Activated naive CD8-positive, alpha-beta T cell treated with anti-CD3 and anti-CD28 coated beads, Interleukin-2, amount 50 U/mL, for 24 hours (primary cell): ENCODE measurements at regions not wholly inside any gene's neighbourhood (a gene's known extent, or its start where the extent isn't known, plus 50 kb on each side); places are given as distances from the start of the nearest gene placed in this dataset.
A peak's percentile ranks its signal among the peaks of the same experiment; 100 is the strongest.

Experiments used
- ATAC-seq: fragments of 150-1000 bp; cut with Tn5 transposase; one replicate; pipeline ENCODE4 v1.10.0; 2021
- DNase-seq: peaks from one replicate; pipeline ENCODE4 v3.0.0; 2021
- H3K27ac Mint-ChIP-seq: one replicate; pipeline ENCODE4 v1.8.0; 2021; ENCODE audit warnings: mild to moderate bottlenecking, mixed read lengths
- H3K27me3 Mint-ChIP-seq: one replicate; pipeline ENCODE4 v1.8.0; 2021; ENCODE audit warnings: mixed read lengths
- H3K36me3 Mint-ChIP-seq: one replicate; pipeline ENCODE4 v1.8.0; 2021; ENCODE audit warnings: low read depth, mixed read lengths
- H3K4me1 Mint-ChIP-seq: one replicate; pipeline ENCODE4 v1.8.0; 2021; ENCODE audit warnings: mixed read lengths
- H3K4me3 Mint-ChIP-seq: one replicate; pipeline ENCODE4 v1.8.0; 2021; ENCODE audit warnings: mild to moderate bottlenecking, moderate library complexity, mixed read lengths
- H3K9me3 Mint-ChIP-seq: one replicate; pipeline ENCODE4 v1.8.0; 2021; ENCODE audit warnings: mixed read lengths

GRCh38 chr15:77713281-77713680 is 80.6 kb upstream of the LINGO1 start:
- Mint-ChIP-seq H3K27me3 (peaks cover 18% of the 10 kb centered on the region), H3K36me3 (no peaks in the 10 kb centered on the region), H3K4me3 (no peak overlapping the region), H3K27ac (no peak overlapping the region), H3K4me1 (no peaks in the 10 kb centered on the region), H3K9me3 (no peaks in the 10 kb centered on the region)
- ATAC-seq, result no peak
- DNase-seq, result no peak

- Mint-ChIP-seq H3K4me1 (no peaks in the 10 kb centered on the region), H3K27ac (no peak overlapping the region), H3K36me3 (no peaks in the 10 kb centered on the region), H3K27me3 (peaks cover 18% of the 10 kb centered on the region), H3K9me3 (no peaks in the 10 kb centered on the region), H3K4me3 (no peak overlapping the region)
- ATAC-seq, result no peak
- no peak for DNase-seq
Measured at GRCh38 chr15:77712438-77712837, 79.7 kb upstream of the LINGO1 start.

GRCh38 chr15:77710637-77711036 is 77.9 kb upstream of the LINGO1 start:
- H3K4me1 Mint-ChIP-seq, result no peaks in the 10 kb centered on the region
- no peak overlapping the region for H3K4me3 Mint-ChIP-seq
- no peaks in the 10 kb centered on the region for H3K36me3 Mint-ChIP-seq
- no peak for ATAC-seq
- DNase-seq, result no peak
- H3K9me3 Mint-ChIP-seq, result no peaks in the 10 kb centered on the region
- H3K27ac Mint-ChIP-seq, result no peak overlapping the region
- peaks cover 14% of the 10 kb centered on the region for H3K27me3 Mint-ChIP-seq

- ATAC-seq, result no peak
Measured at GRCh38 chr15:77710206-77710605, 77.5 kb upstream of the LINGO1 start.

GRCh38 chr15:77709135-77709886 is 76.6 kb upstream of the LINGO1 start:
- Mint-ChIP-seq H3K27me3 (peaks cover 5% of the 10 kb centered on the region), H3K9me3 (no peaks in the 10 kb centered on the region), H3K27ac (no peak overlapping the region), H3K4me3 (no peak overlapping the region), H3K4me1 (no peaks in the 10 kb centered on the region), H3K36me3 (no peaks in the 10 kb centered on the region)
- no peak for DNase-seq
- ATAC-seq, result no peak

More at GRCh38 chr15:77710206-77710605, 77.5 kb upstream of the LINGO1 start:
- Mint-ChIP-seq H3K9me3 (no peaks in the 10 kb centered on the region), H3K36me3 (no peaks in the 10 kb centered on the region), H3K27me3 (peaks cover 9% of the 10 kb centered on the region), H3K4me1 (no peaks in the 10 kb centered on the region), H3K4me3 (no peak overlapping the region), H3K27ac (no peak overlapping the region)
- no peak for DNase-seq

GRCh38 chr15:77706482-77707244 is 74.0 kb upstream of the LINGO1 start:
- Mint-ChIP-seq H3K4me3 (no peak overlapping the region), H3K27ac (no peak overlapping the region), H3K4me1 (no peaks in the 10 kb centered on the region), H3K27me3 (peaks cover 4% of the 10 kb centered on the region), H3K9me3 (no peaks in the 10 kb centered on the region), H3K36me3 (no peaks in the 10 kb centered on the region)
- DNase-seq (no peak), ATAC-seq (no peak)

- Mint-ChIP-seq H3K27me3 (peaks cover 8% of the 10 kb centered on the region), H3K27ac (no peak overlapping the region), H3K4me1 (no peaks in the 10 kb centered on the region), H3K36me3 (no peaks in the 10 kb centered on the region), H3K9me3 (no peaks in the 10 kb centered on the region), H3K4me3 (no peak overlapping the region)
- ATAC-seq (no peak), DNase-seq (peak; percentile 11)
Measured at GRCh38 chr15:77702211-77702957, 69.7 kb upstream of the LINGO1 start.

- H3K27me3 Mint-ChIP-seq, result peaks cover 8% of the 10 kb centered on the region
- H3K27ac Mint-ChIP-seq, result no peak overlapping the region
- H3K4me3 Mint-ChIP-seq, result no peak overlapping the region
- H3K9me3 Mint-ChIP-seq, result no peaks in the 10 kb centered on the region
- ATAC-seq, result no peak
- no peak for DNase-seq
- H3K4me1 Mint-ChIP-seq, result no peaks in the 10 kb centered on the region
- no peaks in the 10 kb centered on the region for H3K36me3 Mint-ChIP-seq
Measured at GRCh38 chr15:77698481-77698880, 65.8 kb upstream of the LINGO1 start.

GRCh38 chr15:77697893-77698292 is 65.2 kb upstream of the LINGO1 start:
- Mint-ChIP-seq H3K9me3 (no peaks in the 10 kb centered on the region), H3K36me3 (no peaks in the 10 kb centered on the region), H3K27me3 (peaks cover 13% of the 10 kb centered on the region), H3K27ac (no peak overlapping the region), H3K4me1 (no peaks in the 10 kb centered on the region), H3K4me3 (no peak overlapping the region)
- DNase-seq, result no peak
- ATAC-seq, result no peak

GRCh38 chr15:77696871-77697270 is 64.2 kb upstream of the LINGO1 start:
- peaks cover 22% of the 10 kb centered on the region for H3K27me3 Mint-ChIP-seq
- ATAC-seq (no peak), DNase-seq (no peak)
- no peaks in the 10 kb centered on the region for H3K4me1 Mint-ChIP-seq
- H3K27ac Mint-ChIP-seq, result no peak overlapping the region
- H3K36me3 Mint-ChIP-seq, result no peaks in the 10 kb centered on the region
- H3K4me3 Mint-ChIP-seq, result no peak overlapping the region
- H3K9me3 Mint-ChIP-seq, result no peaks in the 10 kb centered on the region

- Mint-ChIP-seq H3K9me3 (no peaks in the 10 kb centered on the region), H3K4me3 (no peak overlapping the region), H3K36me3 (no peaks in the 10 kb centered on the region), H3K27me3 (peaks cover 28% of the 10 kb centered on the region), H3K4me1 (no peaks in the 10 kb centered on the region), H3K27ac (no peak overlapping the region)
- no peak for DNase-seq
- no peak for ATAC-seq
Measured at GRCh38 chr15:77695961-77696582, 63.4 kb upstream of the LINGO1 start.

GRCh38 chr15:77695548-77695947 is 62.8 kb upstream of the LINGO1 start:
- Mint-ChIP-seq H3K9me3 (no peaks in the 10 kb centered on the region), H3K4me1 (no peaks in the 10 kb centered on the region), H3K27ac (no peak overlapping the region), H3K36me3 (no peaks in the 10 kb centered on the region), H3K4me3 (no peak overlapping the region), H3K27me3 (peaks cover 29% of the 10 kb centered on the region)
- DNase-seq (no peak), ATAC-seq (no peak)

- Mint-ChIP-seq H3K4me3 (no peak overlapping the region), H3K36me3 (no peaks in the 10 kb centered on the region), H3K27me3 (peaks cover 39% of the 10 kb centered on the region), H3K27ac (no peak overlapping the region), H3K9me3 (no peaks in the 10 kb centered on the region), H3K4me1 (no peaks in the 10 kb centered on the region)
- DNase-seq (no peak), ATAC-seq (no peak)
Measured at GRCh38 chr15:77693576-77693975, 60.9 kb upstream of the LINGO1 start.

- H3K27ac Mint-ChIP-seq, result no peak overlapping the region
- no peak for DNase-seq
- ATAC-seq, result no peak
- peaks cover 36% of the 10 kb centered on the region for H3K27me3 Mint-ChIP-seq
- no peaks in the 10 kb centered on the region for H3K9me3 Mint-ChIP-seq
- no peaks in the 10 kb centered on the region for H3K36me3 Mint-ChIP-seq
- no peak overlapping the region for H3K4me3 Mint-ChIP-seq
- no peaks in the 10 kb centered on the region for H3K4me1 Mint-ChIP-seq
Measured at GRCh38 chr15:77692614-77693013, 59.9 kb upstream of the LINGO1 start.
